Kidney capillary endothelial cell (primary cell): ENCODE measurements at regions not wholly inside any gene's neighbourhood (a gene's known extent, or its start where the extent isn't known, plus 50 kb on each side); places are given as distances from the start of the nearest gene placed in this dataset.
"Not testable (repeated sequence)": the region's sequence is repeated elsewhere in the genome, so short reads cannot be mapped to it uniquely, and the experiment has no call there.

Source experiments
- DNase-seq: peaks from one replicate; pipeline ENCODE4 v3.0.0-alpha.2; 2018; ENCODE audit warnings: low spot score

DNA sequence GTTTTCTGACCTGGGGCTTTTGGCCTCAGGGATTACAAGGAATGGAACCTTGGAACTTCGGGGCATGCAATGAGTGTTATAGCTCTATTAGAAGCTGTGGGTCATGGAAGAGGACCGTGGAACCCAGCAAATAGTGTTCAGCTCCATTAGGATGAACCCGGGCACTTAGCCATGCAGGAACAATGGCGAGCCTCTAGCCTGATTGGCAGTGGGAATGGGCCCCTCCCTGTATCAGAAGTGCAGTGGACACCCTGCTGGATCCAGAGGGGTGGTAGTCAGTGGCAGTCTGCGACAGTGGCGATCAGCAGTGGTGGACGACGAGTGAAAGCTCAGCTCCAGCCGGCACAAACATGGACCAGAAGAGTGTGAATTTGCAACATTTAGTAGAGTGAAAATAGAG, 315.4 kb upstream of the TECRL start:
- no peak for DNase-seq

- DNase-seq, result no peak
Observed at GRCh38 chr4:64721106-64721505, 311.9 kb upstream of the TECRL start.

DNA sequence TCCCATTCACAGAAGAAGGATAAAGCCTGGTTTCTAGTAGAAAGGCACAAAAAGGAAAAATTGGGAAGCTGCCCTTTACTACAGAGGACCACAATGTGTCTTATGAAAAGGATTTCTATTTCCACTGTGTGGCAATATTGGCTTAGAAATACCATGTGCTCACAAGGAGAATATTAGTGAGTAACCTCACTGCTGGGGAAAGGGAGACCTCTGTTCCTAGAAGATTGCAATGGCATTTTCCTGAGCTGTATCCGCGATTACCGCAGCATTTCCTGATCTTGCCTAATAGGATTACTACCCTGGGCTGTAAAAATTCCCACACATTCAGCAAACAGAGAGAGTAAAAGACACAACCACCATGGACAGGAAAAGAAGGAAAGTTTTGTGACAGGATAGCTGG, 308.8 kb upstream of the TECRL start:
- DNase-seq, result no peak

- no peak for DNase-seq
Observed at GRCh38 chr4:64715741-64716140, 306.5 kb upstream of the TECRL start.

DNA sequence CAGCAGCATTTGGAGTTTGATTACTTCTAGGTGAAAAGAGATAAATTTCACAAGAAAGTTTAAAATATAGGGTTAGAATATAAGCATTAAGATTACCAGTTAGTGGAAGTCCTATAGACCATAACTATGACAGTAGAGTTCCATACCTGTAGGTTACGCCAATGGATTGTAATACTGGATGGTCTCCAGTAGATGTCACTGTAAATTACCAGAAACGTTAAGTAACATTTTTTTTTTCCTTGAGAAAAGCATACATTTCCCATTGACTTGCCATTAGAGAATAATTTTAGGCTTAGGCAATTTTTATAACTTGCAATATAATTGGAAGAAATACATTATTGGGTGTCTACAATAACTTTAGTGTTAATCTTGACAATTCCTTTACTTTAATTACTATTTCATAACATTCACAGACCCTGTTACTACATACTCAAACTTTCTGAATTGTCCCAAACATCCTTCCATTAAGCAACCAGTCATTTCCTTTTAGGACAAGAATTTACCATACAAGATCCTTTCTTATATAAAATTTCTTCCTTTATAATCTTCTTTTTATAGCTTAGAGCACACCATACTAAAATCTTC, 304.1 kb upstream of the TECRL start:
- peak; percentile 10 for DNase-seq

- no peak for DNase-seq
Observed at GRCh38 chr4:64712590-64712989, 303.3 kb upstream of the TECRL start.

DNA sequence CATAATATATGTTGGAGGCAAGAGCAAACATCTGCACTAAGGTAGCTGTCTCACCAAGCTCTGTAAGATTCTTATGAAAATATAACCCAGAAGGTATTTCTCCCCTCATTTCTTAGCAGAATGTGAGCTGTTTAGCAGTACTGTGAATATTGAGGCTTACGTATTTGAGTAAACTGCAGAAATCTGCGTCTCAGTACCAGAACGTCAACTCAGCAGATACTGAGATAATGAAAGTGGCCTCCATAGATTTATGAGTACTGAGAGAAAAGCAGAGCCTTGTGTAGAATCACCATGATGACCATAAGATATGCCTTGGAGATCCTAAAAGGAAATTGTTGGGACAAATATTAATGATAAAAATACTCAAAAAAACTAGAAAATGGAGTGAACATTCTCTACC, 296.7 kb upstream of the TECRL start:
- DNase-seq, result no peak

DNA sequence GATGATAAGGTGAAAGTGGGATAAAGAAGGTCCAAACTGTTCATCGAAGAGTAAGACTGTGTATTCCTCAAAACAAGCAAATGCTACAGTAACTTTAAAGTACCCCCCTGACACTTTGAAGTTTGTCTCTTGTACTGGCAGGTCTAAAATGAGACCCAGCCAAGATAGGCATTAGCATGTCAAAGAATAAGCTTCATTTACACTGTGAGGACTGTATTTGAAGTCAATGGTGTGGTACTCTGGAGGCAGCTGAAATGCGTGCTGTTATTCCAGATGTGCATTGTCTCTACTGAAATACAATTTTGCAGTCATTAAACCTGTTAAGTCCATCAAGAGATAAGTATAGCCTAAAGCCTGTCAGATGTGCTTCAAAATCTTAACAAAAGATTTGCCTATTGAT, 288.9 kb upstream of the TECRL start:
- DNase-seq, result no peak

DNA sequence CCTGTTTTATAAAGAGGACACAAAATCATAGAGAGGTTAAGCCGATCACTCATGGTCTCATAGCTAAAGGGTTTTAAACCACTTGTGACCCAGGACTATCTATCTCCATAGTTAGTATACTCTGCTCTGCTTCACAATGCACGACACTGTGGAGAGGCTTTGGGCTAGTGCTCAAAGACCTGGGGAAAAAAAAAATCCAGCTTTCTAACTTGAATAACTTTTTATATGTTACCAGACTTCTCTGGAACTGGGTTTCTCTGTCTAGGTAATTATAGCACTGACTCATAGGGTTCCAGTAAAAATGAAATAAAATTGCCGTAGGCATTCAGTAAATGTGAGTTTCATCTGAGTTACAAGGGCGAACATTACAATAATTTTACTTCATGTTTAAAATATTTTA, 273.7 kb upstream of the TECRL start:
- no peak for DNase-seq

GRCh38 chr4:64682481-64682880, 273.2 kb upstream of the TECRL start:
- DNase-seq, result no peak

DNA sequence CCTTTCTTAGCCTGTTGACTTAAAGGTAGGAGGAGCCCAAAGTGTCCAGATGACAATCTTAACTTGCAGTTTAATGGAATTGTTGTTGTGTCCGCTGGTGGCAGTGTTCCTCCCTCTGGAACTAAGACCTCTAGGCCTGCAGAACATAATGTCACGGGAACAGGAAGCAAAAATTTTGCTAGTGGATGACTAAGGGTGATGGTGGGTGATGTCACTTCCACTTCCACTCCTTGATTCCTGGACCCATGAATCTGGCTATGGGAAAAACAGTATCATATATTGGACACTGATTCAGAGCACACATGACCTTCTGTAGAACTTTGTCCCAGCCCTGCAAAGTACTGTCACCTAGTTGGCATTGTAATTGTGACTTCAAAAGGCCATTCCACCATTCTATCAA, 263.9 kb upstream of the TECRL start:
- not testable (repeated sequence) for DNase-seq

DNA sequence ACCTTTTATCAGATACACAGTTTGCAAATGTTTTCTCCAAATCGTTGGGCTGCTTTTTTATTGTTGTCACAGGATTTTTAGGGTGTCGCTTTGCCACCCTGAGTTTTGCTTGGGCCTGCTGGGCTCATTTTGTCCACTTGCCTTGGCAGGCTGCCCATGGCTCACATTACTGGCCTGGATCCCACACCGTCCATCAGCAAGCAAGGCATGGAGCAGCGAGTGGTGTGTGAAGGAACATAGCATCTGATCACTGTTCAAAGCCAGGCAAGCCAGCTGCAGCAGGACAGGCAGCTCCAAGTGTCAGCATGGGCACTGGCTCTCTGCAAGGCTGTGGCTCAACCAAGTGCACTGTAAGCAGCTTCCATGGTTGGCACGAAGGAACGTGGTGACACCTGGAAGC, 261.4 kb upstream of the TECRL start:
- DNase-seq, result no peak

DNA sequence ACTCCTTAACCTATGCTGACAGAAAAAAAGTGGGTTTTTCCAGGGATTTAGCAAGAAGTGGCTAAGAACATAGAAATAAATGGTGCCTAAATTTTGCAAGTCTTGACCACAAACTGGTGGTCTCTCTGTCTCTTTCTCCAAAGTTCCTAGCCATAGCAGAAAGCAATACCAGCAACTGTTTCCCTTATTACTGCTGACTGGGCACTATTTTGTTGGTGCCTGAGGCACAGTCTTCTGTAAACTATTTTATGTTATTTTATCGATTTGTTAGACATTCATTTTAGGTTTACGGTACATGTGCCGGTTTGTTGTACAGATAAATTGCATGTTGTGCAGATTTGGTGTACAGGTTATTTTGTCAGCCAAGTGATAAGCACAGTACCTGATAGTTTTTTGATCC, 234.6 kb upstream of the TECRL start:
- DNase-seq, result no peak

DNA sequence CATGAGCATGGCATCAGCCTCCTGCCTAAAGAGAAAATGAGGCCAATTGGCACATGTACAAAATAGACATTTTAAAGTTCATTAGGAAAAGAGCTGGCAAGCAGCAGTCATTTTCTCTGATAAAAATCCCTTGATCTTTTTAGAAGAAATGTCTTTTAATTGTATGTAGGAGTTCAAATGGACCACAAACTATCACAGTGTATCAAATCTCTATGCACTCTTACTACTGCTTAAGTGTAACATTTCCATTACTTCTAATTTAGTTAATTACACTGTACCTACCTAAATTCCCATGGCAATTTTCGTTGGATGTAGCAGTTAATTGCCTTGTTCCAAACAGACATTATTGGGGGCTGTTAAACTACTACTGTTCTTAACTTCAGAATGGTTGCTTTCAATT, 233.7 kb upstream of the TECRL start:
- DNase-seq, result no peak

DNA sequence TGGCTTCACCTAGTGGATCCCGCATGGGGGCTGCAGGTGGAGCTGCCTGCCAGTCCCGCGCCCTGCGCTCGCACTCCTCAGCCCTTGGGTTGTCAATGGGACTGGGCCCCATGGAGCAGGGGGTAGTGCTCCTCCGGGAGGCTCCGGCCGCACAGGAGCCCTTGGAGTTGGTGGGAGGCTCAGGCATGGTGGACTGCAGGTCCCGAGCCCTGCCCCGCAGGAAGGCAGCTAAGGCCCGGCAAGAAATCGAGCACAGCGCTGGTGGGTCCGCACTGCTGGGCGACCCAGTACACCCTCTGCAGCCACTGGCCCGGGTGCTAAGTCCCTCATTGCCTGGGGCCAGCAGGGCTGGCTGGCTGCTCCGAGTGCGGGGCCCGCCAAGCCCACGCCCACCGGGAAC, 231.2 kb upstream of the TECRL start:
- not testable (repeated sequence) for DNase-seq

DNA sequence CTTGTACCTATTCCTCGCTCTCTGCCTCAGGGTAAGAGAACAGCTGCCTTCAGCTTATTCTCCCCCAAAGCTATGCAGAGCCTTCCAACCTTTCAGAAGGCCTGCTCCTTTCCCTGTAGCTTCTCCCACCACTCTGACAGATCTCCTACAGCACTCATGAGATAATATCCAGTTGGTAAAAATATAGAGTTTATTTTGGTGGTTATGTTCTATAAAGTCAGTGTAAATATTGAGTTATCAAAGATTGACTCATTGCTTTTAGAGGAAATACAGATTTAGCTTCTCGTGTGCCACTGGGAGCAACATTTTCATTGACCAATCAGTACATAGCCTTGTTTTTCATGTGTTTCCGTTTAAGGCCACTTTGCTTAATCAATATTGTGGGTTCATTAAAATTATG, 216.2 kb upstream of the TECRL start:
- no peak for DNase-seq

DNA sequence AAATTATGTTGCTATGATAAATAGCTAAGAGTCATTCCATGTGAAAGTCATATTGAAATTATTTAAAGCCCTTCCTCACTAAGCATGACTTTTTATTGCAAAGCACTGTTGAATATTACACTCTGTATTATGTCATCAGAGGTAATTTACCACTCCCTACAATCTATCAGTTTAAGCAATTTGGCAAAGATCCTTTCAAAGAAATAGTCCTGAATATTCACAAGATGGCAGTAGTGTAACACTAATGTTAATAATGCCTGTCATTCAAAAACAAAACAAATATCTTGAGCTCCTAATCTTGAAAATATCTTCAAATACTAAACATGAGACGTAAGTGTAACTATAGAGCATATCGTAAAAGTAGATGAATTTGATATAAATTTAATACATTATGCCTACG, 208.6 kb upstream of the TECRL start:
- DNase-seq, result no peak

DNA sequence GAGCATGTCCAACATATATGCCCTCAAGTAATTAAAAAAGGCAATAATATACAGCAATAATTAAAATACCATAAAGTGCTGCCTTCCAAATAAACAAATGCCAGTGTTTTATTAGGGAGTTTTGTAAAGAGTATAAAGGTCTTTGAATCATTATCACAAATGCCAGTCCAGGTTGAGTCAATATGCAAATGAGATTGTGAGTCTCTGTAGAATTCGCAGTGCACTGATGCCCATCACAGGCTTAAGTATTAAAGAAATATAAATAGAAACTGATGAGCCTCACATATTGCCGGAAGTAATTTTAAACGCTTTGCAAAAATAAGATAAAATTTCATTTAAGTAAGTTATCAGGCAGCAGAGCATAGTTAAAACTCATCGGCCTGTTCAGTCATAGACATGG, 205.0 kb upstream of the TECRL start:
- no peak for DNase-seq

DNA sequence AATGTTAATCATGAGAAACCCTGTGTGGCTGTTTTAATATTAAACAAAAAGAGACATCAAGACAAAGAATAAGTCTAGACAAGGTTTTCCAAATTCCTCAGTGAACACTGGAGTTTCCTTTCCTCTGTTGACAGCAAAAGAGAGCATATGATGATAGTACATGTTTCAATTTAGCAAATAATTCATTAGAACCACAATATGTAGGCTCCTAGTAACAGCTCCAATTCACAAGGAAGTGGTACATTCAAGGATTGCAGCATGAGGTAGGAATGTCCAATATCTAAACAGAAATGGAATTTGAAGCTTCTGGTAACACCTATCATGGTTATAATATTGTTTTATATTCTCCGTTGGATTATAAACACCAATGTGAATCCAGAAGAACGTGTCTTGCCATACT, 203.8 kb upstream of the TECRL start:
- no peak for DNase-seq

DNA sequence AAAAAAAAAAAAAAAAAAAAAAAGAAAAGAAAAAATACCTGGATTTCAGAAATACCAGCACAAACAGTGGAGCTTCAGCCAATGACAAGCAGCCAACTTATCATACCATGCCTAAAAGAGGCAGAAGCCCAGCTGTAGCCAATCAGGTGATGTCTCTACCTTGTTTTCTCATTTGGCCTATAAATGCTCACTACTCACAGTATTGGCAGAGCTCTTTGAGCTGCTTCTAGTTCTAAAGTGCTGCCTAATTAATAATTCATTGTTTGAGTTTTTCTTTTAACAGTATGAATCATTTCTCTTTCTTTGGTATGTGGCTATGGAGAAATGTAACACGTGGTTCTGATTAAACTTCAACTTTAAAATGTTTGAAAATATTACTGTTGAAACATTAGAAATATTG, 188.8 kb upstream of the TECRL start:
- no peak for DNase-seq

GRCh38 chr4:64594723-64595122, 185.5 kb upstream of the TECRL start:
- no peak for DNase-seq

DNA sequence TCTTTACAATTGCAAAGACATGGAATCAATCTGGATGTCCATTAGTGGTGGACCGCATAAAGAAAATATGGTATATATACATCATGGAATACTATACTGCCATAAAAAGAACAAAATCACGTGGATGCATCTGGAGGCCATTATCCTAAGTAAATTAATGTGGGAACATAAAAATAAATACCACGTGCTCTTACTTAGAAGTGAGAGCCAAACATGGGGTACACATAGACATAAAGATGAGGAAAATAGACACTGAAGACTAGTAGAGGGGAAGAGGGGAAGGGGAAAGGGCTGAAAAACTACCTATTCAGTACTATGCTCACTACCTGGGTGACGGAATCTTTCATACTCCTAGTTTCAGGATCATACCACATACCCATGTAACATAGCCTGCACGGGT, 179.3 kb upstream of the TECRL start:
- no peak for DNase-seq

- DNase-seq, result peak; percentile 38
Observed at GRCh38 chr4:64584981-64585557, 175.8 kb upstream of the TECRL start.

DNA sequence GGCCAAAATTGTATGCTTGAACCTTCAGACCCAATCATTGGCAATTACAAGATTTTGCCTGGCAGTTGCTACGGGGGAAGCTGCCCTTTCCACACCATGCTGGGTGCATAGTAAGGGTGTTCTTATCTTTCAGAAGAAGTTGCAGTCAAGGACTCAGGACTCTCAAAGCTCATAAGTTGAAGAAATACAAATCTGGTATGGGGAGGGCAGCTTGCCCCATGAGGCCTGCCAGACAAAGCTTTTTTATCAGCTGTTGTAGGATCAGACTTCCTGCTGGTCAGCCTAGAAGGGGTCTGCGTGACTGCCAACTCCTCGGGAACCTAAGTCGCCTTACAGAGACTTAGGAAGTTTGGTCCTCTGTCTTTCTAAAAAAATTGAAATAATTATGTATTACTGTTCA, 174.9 kb upstream of the TECRL start:
- no peak for DNase-seq

- DNase-seq, result no peak
Observed at GRCh38 chr4:64582492-64582891, 173.2 kb upstream of the TECRL start.
